HUES48 (cell line): ENCODE measurements at regions not wholly inside any gene's neighbourhood (a gene's known extent, or its start where the extent isn't known, plus 50 kb on each side); places are given as distances from the start of the nearest gene placed in this dataset.

Source experiments
- H3K27ac ChIP-seq: one replicate; pipeline ENCODE4 v1.7.0; 2013; ENCODE audit warnings: low read depth, low read length, inconsistent platforms
- H3K27me3 ChIP-seq: 2 replicates; pipeline ENCODE4 v1.6.1; 2013; ENCODE audit warnings: mild to moderate bottlenecking, low read length; ENCODE audit not compliant: control insufficient read depth, insufficient read depth
- H3K36me3 ChIP-seq: 2 replicates; pipeline ENCODE4 v1.6.1; 2013; ENCODE audit warnings: low read length; ENCODE audit not compliant: control insufficient read depth, insufficient read depth
- H3K4me1 ChIP-seq: 2 replicates; pipeline ENCODE4 v1.6.1; 2013; ENCODE audit warnings: mild to moderate bottlenecking, low read length; ENCODE audit not compliant: control insufficient read depth, insufficient read depth
- H3K4me3 ChIP-seq: 2 replicates; pipeline ENCODE4 v1.5.1; 2013; ENCODE audit warnings: mild to moderate bottlenecking, low read depth, low read length
- H3K9ac ChIP-seq: 2 replicates; pipeline ENCODE4 v1.6.1; 2013; ENCODE audit warnings: mild to moderate bottlenecking, low read depth, low read length, moderate library complexity
- H3K9me3 ChIP-seq: 2 replicates; pipeline ENCODE4 v1.6.1; 2013; ENCODE audit warnings: low read length; ENCODE audit not compliant: control insufficient read depth, insufficient read depth

DNA sequence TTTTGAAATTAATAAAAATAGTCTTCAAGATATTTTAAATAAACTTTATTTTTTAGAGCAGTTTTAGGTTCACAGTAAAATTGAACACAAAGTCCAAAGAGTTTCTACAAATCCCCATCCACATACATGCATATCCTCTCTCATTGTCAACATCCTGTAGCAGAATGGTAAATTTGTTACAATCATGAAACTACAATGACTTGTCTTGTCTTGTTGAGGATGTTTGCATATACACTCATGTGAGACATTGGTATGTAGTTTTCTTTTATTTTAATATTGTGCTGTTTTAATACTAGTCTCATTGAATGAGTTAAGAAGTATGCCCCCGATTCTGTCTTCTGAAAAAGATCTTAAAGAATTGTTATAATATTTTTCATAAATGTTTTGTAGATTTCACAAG is 447.0 kb upstream of the EDIL3 start:
- Histone ChIP-seq H3K4me3 (no peak overlapping the region), H3K27me3 (no peaks in the 10 kb centered on the region), H3K4me1 (no peaks in the 10 kb centered on the region), H3K9ac (no peak overlapping the region), H3K9me3 (peaks cover 12% of the 10 kb centered on the region), H3K36me3 (no peaks in the 10 kb centered on the region), H3K27ac (no peak overlapping the region)

DNA sequence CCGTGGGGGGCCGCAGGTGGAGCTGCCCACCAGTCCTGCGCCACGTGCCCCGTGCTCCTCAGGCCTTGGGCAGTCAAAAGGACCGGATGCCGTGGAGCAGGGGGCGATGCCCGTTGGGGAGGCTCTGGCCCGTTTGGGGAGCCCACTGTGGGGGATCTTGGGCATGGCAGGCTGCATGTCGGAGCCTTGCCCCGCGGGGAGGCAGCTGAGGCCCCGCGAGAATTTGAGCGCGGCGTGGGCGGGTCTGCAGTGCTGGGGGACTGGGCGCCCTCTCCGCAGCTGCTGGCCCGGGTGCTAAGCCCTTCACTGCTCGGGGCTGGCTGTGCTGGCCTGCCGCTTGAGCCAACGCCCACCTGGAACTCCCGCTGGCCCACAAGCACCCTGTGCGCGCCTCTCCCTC is 445.6 kb upstream of the EDIL3 start:
- Histone ChIP-seq H3K4me3 (no peak overlapping the region), H3K27ac (no peak overlapping the region), H3K9me3 (peaks cover 12% of the 10 kb centered on the region), H3K4me1 (no peaks in the 10 kb centered on the region), H3K27me3 (no peaks in the 10 kb centered on the region), H3K9ac (no peak overlapping the region), H3K36me3 (no peaks in the 10 kb centered on the region)

DNA sequence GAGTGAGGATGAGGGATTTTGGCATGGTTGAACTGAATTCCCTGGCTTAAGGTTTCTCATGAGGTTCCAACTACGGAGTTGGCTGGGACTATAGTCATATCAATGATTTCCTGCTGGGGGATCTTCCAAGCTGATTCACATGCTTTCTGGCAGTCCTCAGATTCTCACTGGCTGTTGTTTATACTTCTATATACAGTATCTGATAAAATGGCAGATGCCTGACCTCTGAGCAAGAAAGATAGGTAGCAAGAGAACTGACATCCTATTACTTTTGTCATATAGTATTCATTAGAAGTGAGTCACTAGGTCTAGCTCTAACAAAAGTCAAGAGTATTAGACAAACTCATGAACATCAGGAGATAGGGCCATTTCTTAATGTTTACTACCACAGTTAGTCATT is 440.9 kb upstream of the EDIL3 start:
- Histone ChIP-seq H3K4me3 (no peak overlapping the region), H3K36me3 (no peaks in the 10 kb centered on the region), H3K27ac (no peak overlapping the region), H3K27me3 (no peaks in the 10 kb centered on the region), H3K4me1 (no peaks in the 10 kb centered on the region; the same call in 1 of the 2 replicates), H3K9ac (no peak overlapping the region), H3K9me3 (peaks cover 6% of the 10 kb centered on the region)

DNA sequence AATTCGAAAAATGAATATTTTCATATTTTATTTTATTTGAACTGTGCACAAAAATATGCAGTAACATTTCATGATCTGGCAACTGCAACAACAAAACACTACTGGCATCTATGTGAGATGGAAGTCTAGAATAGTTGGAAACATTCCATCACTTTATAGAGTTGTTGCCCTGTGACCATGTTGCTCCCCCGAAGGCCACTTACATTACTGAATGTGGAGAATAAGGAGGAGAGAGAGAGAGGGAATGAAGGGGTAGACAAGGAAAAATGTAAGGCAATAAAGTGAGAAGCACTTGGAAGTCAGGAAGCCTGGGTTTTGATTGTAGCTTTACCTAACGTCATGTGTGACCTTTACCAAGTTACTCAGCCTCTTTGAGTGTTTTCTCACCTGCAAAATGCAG is 437.2 kb upstream of the EDIL3 start:
- H3K36me3 ChIP-seq, result no peaks in the 10 kb centered on the region
- no peaks in the 10 kb centered on the region; the same call in 1 of the 2 replicates for H3K4me1 ChIP-seq
- no peaks in the 10 kb centered on the region for H3K27me3 ChIP-seq
- H3K9me3 ChIP-seq, result no peaks in the 10 kb centered on the region
- no peak overlapping the region for H3K9ac ChIP-seq
- H3K27ac ChIP-seq, result no peak overlapping the region
- H3K4me3 ChIP-seq, result no peak overlapping the region

DNA sequence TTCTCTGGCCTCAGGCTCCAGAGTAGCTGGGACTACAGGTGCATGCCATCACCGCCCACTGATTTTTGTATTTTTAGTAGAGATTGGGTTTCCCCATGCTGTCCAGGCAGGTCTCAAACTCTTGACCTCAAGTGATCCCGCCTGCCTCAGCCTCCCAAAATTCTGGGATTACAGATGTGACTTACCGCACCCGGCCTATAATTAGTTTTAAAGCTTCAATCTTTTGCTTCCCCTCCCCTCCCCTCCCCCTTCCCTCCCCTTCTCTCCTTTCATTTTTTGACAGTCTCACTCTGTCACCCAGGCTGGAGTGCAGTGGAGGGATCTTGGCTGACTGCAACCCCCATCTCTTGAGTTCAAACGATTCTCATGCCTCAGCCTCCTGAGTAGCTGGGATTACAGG is 433.3 kb upstream of the EDIL3 start:
- no peaks in the 10 kb centered on the region for H3K9me3 ChIP-seq
- no peak overlapping the region for H3K27ac ChIP-seq
- no peaks in the 10 kb centered on the region; the same call in 1 of the 2 replicates for H3K4me1 ChIP-seq
- H3K27me3 ChIP-seq, result no peaks in the 10 kb centered on the region
- no peak overlapping the region for H3K4me3 ChIP-seq
- no peaks in the 10 kb centered on the region for H3K36me3 ChIP-seq
- no peak overlapping the region for H3K9ac ChIP-seq

DNA sequence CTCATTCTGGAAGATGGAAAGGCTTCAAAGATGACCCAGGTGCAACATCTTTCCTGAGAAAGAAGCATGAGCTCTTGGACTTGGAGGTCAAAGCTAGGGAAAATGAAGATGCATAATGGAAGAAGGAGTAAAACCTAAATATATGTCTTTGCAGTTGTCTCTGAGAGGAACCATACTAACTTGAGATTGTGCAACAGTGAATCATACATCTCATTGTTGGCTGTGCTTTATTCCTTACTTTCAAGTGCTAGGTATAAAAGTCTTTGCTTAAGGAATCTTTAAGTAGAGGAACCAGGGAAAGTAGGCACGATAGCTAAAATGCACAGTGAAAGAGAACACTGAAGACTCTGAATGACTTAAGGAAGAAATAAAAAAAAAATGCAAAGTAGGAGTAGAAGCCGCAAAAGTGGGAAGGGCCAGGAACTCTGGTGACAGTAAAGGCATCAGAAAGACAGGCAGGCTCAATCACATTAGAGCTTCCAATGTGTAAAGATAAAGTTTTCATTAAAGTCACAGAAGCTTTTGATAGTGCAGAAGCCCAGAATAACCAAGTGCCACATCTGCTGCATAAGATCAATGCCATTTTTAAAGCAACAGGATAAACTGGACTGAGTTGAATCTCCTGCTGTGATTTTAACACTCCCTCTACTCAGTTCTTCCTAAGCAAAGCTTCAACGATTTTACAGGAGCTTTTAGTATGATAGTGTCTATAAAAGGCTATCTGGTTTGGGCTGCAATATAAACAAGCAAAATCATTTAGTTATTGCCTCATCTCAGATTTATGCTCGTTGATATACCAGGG is 432.3 kb upstream of the EDIL3 start:
- H3K27ac ChIP-seq, result no peak overlapping the region
- no peaks in the 10 kb centered on the region for H3K36me3 ChIP-seq
- H3K27me3 ChIP-seq, result no peaks in the 10 kb centered on the region
- no peaks in the 10 kb centered on the region for H3K9me3 ChIP-seq
- no peak overlapping the region for H3K4me3 ChIP-seq
- H3K9ac ChIP-seq, result no peak overlapping the region
- no peaks in the 10 kb centered on the region; the same call in 1 of the 2 replicates for H3K4me1 ChIP-seq

DNA sequence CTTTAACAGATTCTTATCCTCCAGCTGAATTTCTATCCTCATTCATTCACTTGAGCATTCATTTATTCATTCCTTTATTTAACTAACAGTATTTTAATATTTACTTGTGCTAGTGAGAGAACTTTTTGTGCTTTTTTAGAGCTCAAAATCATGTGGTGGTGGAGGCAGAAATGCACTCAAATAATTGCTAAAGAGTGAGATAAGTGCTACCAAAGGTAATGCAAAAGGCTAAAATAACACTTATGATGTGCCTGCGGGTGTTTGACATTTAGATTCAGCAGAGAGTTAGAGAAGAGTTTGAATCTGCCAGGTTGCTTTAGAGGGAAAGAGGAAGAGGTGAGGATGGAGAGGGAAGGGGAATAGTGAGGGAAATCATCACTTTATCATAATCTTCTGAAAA is 431.5 kb upstream of the EDIL3 start:
- Histone ChIP-seq H3K9ac (no peak overlapping the region), H3K4me1 (no peaks in the 10 kb centered on the region), H3K36me3 (no peaks in the 10 kb centered on the region), H3K27me3 (no peaks in the 10 kb centered on the region), H3K9me3 (no peaks in the 10 kb centered on the region), H3K4me3 (no peak overlapping the region), H3K27ac (no peak overlapping the region)

DNA sequence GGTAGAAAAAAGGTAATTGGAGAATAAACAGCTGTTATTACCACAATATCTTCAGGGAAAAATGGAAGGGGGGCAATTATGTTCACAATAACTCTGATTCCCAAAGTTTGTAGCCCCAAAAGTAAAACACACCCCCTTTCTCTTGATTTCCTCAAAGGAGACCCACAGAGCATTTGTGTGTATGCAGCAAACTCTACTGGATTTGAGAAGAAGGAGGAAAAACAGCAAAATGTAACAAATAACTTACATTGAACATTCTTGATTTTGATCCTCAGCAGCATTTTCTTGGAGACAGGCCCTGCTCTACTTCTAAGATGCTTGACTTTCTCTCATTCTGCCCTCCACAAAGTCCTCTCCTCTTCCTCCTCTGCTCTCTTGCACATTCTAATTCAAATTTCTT is 420.8 kb upstream of the EDIL3 start:
- Histone ChIP-seq H3K36me3 (no peaks in the 10 kb centered on the region), H3K4me1 (no peaks in the 10 kb centered on the region)

DNA sequence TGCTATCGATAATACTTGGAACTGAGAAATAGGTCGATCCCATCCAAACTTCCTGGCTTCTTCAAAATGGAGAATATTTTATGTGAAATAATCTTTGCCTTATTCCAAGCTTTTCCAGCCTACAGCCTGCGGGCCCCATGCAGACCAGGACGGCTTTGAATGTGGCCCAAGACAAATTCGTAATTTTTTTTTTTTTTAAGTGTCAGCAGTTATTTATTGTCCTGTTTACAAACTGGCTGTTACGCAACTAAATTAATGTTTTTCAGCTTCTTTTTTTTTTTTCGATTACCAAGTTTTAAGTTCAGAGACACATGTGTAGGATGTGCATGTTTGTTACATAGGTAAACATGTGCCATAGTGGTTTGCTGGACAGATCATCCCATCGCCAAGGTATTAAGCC is 411.7 kb upstream of the EDIL3 start:
- H3K9me3 ChIP-seq, result no peaks in the 10 kb centered on the region
- H3K9ac ChIP-seq, result no peak overlapping the region
- H3K36me3 ChIP-seq, result no peaks in the 10 kb centered on the region
- no peak overlapping the region for H3K27ac ChIP-seq
- no peaks in the 10 kb centered on the region for H3K4me1 ChIP-seq
- H3K4me3 ChIP-seq, result no peak overlapping the region
- no peaks in the 10 kb centered on the region for H3K27me3 ChIP-seq

More for the DNA sequence above, 420.8 kb upstream of the EDIL3 start:
- H3K27me3 ChIP-seq, result no peaks in the 10 kb centered on the region
- H3K9ac ChIP-seq, result no peak overlapping the region
- no peak overlapping the region for H3K27ac ChIP-seq
- no peak overlapping the region for H3K4me3 ChIP-seq
- no peaks in the 10 kb centered on the region for H3K9me3 ChIP-seq

DNA sequence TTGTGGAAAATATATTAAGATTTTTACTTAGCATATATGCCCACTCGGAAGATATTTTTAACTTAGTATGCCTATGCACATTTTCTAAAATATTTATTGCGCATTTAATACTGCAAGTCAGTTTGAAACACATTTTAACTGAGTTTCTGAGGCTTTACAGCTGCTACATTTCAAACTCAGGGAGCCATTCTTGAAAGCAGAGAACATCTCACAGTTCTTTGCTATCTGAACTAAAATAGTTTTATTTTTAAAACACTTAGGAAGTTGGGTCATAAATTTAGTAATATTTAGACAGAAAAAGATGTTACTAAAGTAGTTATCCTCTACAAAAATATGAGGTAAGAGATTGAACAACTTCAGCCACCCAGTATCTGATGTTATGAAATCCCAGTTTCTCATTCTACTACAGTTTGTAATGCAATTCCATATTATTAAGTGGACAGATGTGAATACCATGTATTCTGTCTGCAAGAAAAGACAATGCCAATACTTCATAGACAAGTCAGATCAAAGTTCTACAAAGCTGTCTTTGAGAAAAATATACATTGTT is 409.9 kb upstream of the EDIL3 start:
- Histone ChIP-seq H3K9ac (no peak overlapping the region), H3K4me3 (no peak overlapping the region)

DNA sequence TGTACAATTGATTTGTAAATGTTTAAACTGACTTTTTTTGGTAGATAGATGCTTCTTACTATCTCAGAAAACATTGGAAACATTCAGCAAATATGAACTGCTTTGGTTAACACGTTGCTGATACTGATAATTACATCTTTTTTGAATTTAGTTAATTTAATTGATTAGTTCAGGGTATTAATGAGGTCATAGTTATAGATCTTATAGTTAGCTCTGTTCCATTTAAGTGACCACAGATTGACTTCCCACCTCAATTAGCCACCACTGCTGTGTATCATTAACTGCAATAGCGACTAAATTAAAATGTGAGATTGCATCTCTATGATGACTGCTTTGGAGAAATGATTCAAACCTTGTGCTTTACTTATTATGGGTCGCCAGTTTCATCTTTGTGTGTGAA is 407.1 kb upstream of the EDIL3 start:
- H3K4me3 ChIP-seq, result no peak overlapping the region

More for the DNA sequence above, 409.9 kb upstream of the EDIL3 start:
- Histone ChIP-seq H3K36me3 (no peaks in the 10 kb centered on the region), H3K9me3 (no peaks in the 10 kb centered on the region), H3K27me3 (no peaks in the 10 kb centered on the region), H3K27ac (no peak overlapping the region), H3K4me1 (no peaks in the 10 kb centered on the region)

More for the DNA sequence above, 407.1 kb upstream of the EDIL3 start:
- H3K9ac ChIP-seq, result no peak overlapping the region
- H3K4me1 ChIP-seq, result no peaks in the 10 kb centered on the region
- H3K9me3 ChIP-seq, result no peaks in the 10 kb centered on the region
- H3K27me3 ChIP-seq, result no peaks in the 10 kb centered on the region
- H3K27ac ChIP-seq, result no peak overlapping the region
- H3K36me3 ChIP-seq, result no peaks in the 10 kb centered on the region
